Tibial nerve (tissue), 4 donors: ENCODE measurements at regions not wholly inside any gene's neighbourhood (a gene's known extent, or its start where the extent isn't known, plus 50 kb on each side); places are given as distances from the start of the nearest gene placed in this dataset.

ENCODE experiments used
- DNase-seq, 2 donors: peaks; one replicate each; pipeline ENCODE4 v3.0.0-alpha.2; 2019; ENCODE audit warnings: low spot score in 2 of 2
- H3K27ac ChIP-seq, 4 donors: fragments of 200-600 bp; sonication (generic) in 3 of 4; one replicate each; pipeline ENCODE4 v1.5.1; 2017 to 2019; ENCODE audit warnings: mild to moderate bottlenecking in 1 of 4
- H3K27me3 ChIP-seq, 2 donors: fragments of 200-600 bp; sonication (generic) in 1 of 2; one replicate each; pipeline versions ENCODE4 v1.5.1 to v1.6.0; 2017 to 2019
- H3K36me3 ChIP-seq, 3 donors: fragments of 200-600 bp; sonication (generic); one replicate each; pipeline ENCODE4 v1.5.1; 2018 to 2019
- H3K4me1 ChIP-seq, 4 donors: fragments of 200-600 bp; sonication (generic) in 3 of 4; one replicate each; pipeline ENCODE4 v1.5.1; 2017 to 2019
- H3K4me3 ChIP-seq, 4 donors: fragments of 200-600 bp; sonication (generic) in 3 of 4; one replicate each; pipeline ENCODE4 v1.5.1; 2017 to 2019; ENCODE audit warnings: mild to moderate bottlenecking in 1 of 4, moderate library complexity in 1 of 4
- H3K9me3 ChIP-seq, 4 donors: fragments of 200-600 bp; sonication (generic) in 3 of 4; one replicate each; pipeline ENCODE4 v1.5.1; 2017 to 2019
- EP300 ChIP-seq, 2 donors: sonication (generic); formaldehyde crosslinking; IDR thresholded peaks; one replicate each; pipeline ENCODE4 v1.6.1; 2017; ENCODE audit warnings: antibody characterized with exemption in 2 of 2, mild to moderate bottlenecking in 1 of 2
- POLR2A ChIP-seq, 2 donors: fragments of 450-650 bp; IDR thresholded peaks; one replicate each; pipeline ENCODE4 v1.6.1; 2017; ENCODE audit warnings: antibody characterized with exemption in 2 of 2, mild to moderate bottlenecking in 2 of 2, moderate library complexity in 2 of 2
- WGBS, 2 donors: methylation state at CpG; one replicate each; pipeline ENCODE4 v1.1.5; 2018; 5-methylcytosine and 5-hydroxymethylcytosine counted together
- TF ChIP-seq, protein P1 (sequence below), 5 experiments: fragments of 200-600 bp in 3 of 5; fragments of 450-650 bp in 2 of 5; sonication (generic) in 3 of 5; IDR thresholded peaks; one replicate each; pipeline ENCODE4 v1.5.1; 2016 to 2019; ENCODE audit warnings: antibody characterized with exemption in 5 of 5, mild to moderate bottlenecking in 3 of 5, moderate library complexity in 2 of 5

DNA sequence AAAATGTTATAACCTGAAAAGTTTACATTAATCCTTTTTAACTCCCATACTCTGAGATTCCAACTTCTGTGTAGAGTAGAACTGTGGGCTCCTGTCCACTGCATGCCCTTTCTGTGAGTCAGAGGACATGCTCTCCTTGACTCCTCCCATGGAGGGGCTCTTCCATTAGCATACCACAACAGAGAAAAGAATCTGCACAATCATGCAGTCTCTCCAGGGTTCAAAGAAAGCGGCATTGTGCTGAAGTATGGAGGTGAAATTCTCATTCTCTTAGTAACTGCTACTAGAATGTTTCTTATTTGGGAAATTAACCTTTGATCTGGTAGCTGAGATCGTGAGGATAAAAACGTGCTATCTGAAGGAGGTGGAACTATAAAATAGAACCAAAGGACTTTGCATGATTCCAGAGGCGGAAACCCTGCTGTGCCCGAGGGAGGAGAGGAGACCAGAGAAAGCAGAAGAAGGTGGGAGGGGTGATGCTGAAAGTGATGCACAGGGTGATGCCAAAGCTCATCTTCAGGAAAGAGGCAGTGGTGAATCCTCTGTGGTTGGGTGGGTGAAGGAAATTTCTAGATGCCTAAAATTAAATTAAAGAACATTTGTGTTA is 202.2 kb upstream of the PCSK2 start:
- H3K36me3 ChIP-seq = no peaks in the 10 kb centered on the region
- no peak for DNase-seq
- WGBS, 2 donors = 30 to 37% methylated on average over 5 of the region's 5 CpGs
- no peaks in the 10 kb centered on the region for H3K4me1 ChIP-seq
- H3K9me3 ChIP-seq = peaks cover 0 to 12% (median 0%) of the 10 kb centered on the region in 4 donors
- no peak overlapping the region for H3K27ac ChIP-seq
- H3K4me3 ChIP-seq = no peak overlapping the region
- H3K27me3 ChIP-seq = no peaks in the 10 kb centered on the region
- TF ChIP-seq, protein P1, sequence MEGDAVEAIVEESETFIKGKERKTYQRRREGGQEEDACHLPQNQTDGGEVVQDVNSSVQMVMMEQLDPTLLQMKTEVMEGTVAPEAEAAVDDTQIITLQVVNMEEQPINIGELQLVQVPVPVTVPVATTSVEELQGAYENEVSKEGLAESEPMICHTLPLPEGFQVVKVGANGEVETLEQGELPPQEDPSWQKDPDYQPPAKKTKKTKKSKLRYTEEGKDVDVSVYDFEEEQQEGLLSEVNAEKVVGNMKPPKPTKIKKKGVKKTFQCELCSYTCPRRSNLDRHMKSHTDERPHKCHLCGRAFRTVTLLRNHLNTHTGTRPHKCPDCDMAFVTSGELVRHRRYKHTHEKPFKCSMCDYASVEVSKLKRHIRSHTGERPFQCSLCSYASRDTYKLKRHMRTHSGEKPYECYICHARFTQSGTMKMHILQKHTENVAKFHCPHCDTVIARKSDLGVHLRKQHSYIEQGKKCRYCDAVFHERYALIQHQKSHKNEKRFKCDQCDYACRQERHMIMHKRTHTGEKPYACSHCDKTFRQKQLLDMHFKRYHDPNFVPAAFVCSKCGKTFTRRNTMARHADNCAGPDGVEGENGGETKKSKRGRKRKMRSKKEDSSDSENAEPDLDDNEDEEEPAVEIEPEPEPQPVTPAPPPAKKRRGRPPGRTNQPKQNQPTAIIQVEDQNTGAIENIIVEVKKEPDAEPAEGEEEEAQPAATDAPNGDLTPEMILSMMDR (IDR thresholded peaks at IDR 0.05) = no peak
- no peak for TF ChIP-seq EP300 (IDR thresholded peaks at IDR 0.05)

DNA sequence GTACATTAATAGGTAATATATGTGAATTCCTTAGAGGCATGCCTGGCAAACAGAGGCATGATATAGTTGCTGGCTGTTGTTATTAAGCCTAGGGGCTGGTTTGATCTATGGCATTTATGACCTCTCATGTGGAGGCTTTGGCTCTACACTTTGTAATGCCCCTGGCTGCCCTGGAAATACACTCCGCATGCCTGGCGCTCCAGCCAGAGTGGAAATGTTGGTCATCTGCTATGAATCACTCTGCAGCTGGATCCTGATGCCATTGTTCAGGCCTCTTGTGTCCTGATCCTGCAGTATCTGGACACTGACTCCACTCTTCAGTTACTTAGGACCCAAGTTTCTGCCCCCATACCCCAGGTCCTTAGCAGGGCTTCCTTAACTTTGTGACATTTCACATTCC is 200.5 kb upstream of the PCSK2 start:
- no peaks in the 10 kb centered on the region for H3K36me3 ChIP-seq

DNA sequence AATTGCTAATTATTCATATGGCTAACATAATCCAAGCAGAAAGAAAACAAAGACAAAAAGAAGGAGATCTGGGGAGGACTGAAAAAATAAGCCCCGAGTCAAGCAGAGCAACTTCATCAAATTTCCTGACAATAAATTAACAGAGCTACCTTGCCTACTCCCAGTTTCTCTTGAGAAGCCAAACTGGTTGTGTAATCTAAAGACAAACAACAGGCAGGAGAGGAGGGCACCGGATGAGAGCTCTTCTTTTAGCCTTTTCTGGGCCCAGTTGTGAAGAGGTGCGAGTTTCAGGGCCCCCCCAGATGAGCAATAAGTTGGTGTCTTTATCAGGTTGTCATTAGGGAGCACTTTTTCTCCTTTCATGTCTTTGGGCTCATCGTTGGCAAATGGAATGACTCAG is 197.1 kb upstream of the PCSK2 start:
- WGBS, 2 donors = 71 to 75% methylated on average over 4 of the region's 4 CpGs
- Histone ChIP-seq H3K4me3 (no peak overlapping the region), H3K36me3 (no peaks in the 10 kb centered on the region), H3K27me3 (no peaks in the 10 kb centered on the region), H3K4me1 (no peaks in the 10 kb centered on the region), H3K9me3 (peaks cover 0 to 12% (median 0%) of the 10 kb centered on the region in 4 donors), H3K27ac (no peak overlapping the region)
- TF ChIP-seq EP300 (IDR thresholded peaks at IDR 0.05) = no peak
- TF ChIP-seq POLR2A (IDR thresholded peaks at IDR 0.05) = no peak
- TF ChIP-seq, protein P1 (IDR thresholded peaks at IDR 0.05) = no peak
- DNase-seq = no peak

More for the DNA sequence above, 200.5 kb upstream of the PCSK2 start:
- Histone ChIP-seq H3K4me1 (no peaks in the 10 kb centered on the region), H3K9me3 (peaks cover 0 to 12% (median 0%) of the 10 kb centered on the region in 4 donors), H3K27ac (no peak overlapping the region), H3K27me3 (no peaks in the 10 kb centered on the region), H3K4me3 (no peak overlapping the region)
- no peak for DNase-seq
- TF ChIP-seq POLR2A (IDR thresholded peaks at IDR 0.05) = no peak
- TF ChIP-seq, protein P1 (IDR thresholded peaks at IDR 0.05) = no peak
- TF ChIP-seq EP300 (IDR thresholded peaks at IDR 0.05) = no peak
- WGBS, 2 donors = 90 to 93% methylated on average over 2 of the region's 2 CpGs

DNA sequence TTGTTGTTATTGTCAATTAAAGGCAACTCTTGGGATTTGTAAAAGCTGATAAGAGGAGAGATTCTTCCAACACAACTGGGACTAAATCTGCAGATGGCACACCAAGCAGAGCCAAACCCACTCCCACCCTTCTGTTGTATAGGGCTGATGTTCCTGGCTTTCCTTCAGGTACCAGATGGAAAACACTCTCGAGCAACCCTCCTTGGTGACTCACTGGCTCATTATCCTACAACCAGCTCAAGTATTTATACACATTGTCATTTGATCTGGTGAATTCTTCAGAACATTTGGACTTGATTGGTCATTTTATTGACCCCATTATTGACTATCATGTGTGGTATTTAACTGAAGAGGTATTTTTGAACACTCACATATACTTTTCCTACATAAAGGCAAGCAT is 190.3 kb upstream of the PCSK2 start:
- no peak for DNase-seq
- Histone ChIP-seq H3K4me1 (no peaks in the 10 kb centered on the region), H3K9me3 (no peaks in the 10 kb centered on the region), H3K27ac (no peak overlapping the region), H3K27me3 (no peaks in the 10 kb centered on the region), H3K36me3 (no peaks in the 10 kb centered on the region), H3K4me3 (no peak overlapping the region)
- 52 to 56% methylated on average over 1 of the region's 1 CpG for WGBS, 2 donors
- TF ChIP-seq EP300 (IDR thresholded peaks at IDR 0.05) (no peak), POLR2A (IDR thresholded peaks at IDR 0.05) (no peak)
- TF ChIP-seq, protein P1 (IDR thresholded peaks at IDR 0.05) = no peak

DNA sequence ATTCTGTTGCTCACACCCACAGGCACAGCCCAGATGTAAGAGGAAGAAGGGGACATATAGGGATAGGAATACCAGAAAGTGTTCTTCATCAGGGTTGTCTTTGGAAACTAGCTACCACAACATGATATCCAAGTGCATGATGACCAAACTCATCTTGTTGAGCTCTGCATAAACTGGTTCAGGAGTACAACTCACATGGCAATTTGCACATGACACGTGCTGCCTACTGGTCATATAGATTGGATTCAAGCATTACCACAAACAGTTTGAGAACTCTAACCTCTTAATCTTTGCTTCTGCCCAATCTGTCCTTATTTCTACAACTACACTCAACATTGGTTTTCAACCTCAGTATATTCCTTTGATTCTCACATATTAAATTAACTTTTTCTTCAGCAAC is 184.7 kb upstream of the PCSK2 start:
- H3K36me3 ChIP-seq = no peaks in the 10 kb centered on the region
- no peaks in the 10 kb centered on the region for H3K4me1 ChIP-seq
- no peak for DNase-seq
- TF ChIP-seq, protein P1 (IDR thresholded peaks at IDR 0.05) = no peak
- TF ChIP-seq EP300 (IDR thresholded peaks at IDR 0.05) = no peak
- TF ChIP-seq POLR2A (IDR thresholded peaks at IDR 0.05) = no peak
- no peaks in the 10 kb centered on the region for H3K27me3 ChIP-seq
- no peaks in the 10 kb centered on the region for H3K9me3 ChIP-seq
- H3K27ac ChIP-seq = no peak overlapping the region
- WGBS, 2 donors = 81 to 82% methylated on average over 1 of the region's 1 CpG
- no peak overlapping the region for H3K4me3 ChIP-seq
